OCI-LY1 (cell line): ENCODE measurements at regions not wholly inside any gene's neighbourhood (a gene's known extent, or its start where the extent isn't known, plus 50 kb on each side); places are given as distances from the start of the nearest gene placed in this dataset.

ENCODE experiments used
- H2AFZ ChIP-seq: fragments of 200-600 bp; sonication (generic), shearing (Covaris generic); 2 replicates; pipeline ENCODE4 v1.6.0; 2014; ENCODE audit warnings: antibody characterized with exemption, mild to moderate bottlenecking, low read length
- H3F3A ChIP-seq: fragments of 200-600 bp; sonication (generic), shearing (Covaris generic); 2 replicates; pipeline ENCODE4 v1.6.0; 2014; ENCODE audit warnings: mild to moderate bottlenecking, antibody characterized with exemption, low read length, moderate library complexity; ENCODE audit not compliant: insufficient read depth
- H3K27ac ChIP-seq: fragments of 200-600 bp; sonication (generic); 2 replicates; pipeline ENCODE4 v1.5.1; 2014; ENCODE audit warnings: low read length, mixed run types, mild to moderate bottlenecking, low read depth; ENCODE audit not compliant: poor library complexity, severe bottlenecking
- H3K27me3 ChIP-seq: fragments of 200-600 bp; sonication (generic); 2 replicates; pipeline ENCODE4 v1.6.0; 2014; ENCODE audit warnings: antibody characterized with exemption, mild to moderate bottlenecking, low read length, moderate library complexity; ENCODE audit not compliant: insufficient read depth
- H3K36me3 ChIP-seq: fragments of 200-600 bp; sonication (generic); 2 replicates; pipeline ENCODE4 v1.6.1; 2014; ENCODE audit warnings: mild to moderate bottlenecking, antibody characterized with exemption, low read length, moderate library complexity, mixed read lengths; ENCODE audit not compliant: insufficient read depth
- H3K4me1 ChIP-seq: fragments of 200-600 bp; sonication (generic); 2 replicates; pipeline ENCODE4 v1.5.1; 2014; ENCODE audit warnings: mild to moderate bottlenecking, low read length, moderate library complexity; ENCODE audit not compliant: insufficient read depth, severe bottlenecking
- H3K4me2 ChIP-seq: fragments of 200-600 bp; sonication (generic), shearing (Covaris generic); 2 replicates; pipeline ENCODE4 v1.6.1; 2014; ENCODE audit warnings: low read length
- H3K4me3 ChIP-seq: fragments of 200-600 bp; sonication (generic); 2 replicates; pipeline ENCODE4 v1.5.1; 2014; ENCODE audit warnings: low read length, low read depth, mild to moderate bottlenecking, mixed read lengths; ENCODE audit not compliant: poor library complexity, severe bottlenecking
- H3K79me2 ChIP-seq: fragments of 200-600 bp; shearing (Covaris generic); 2 replicates; pipeline ENCODE4 v1.6.1; 2016; ENCODE audit warnings: mixed run types, low read length, mixed read lengths; ENCODE audit not compliant: insufficient read depth
- H3K9ac ChIP-seq: fragments of 200-600 bp; sonication (generic), shearing (Covaris generic); 2 replicates; pipeline ENCODE4 v1.6.1; 2014; ENCODE audit warnings: mild to moderate bottlenecking, low read length, mixed read lengths
- H3K9me2 ChIP-seq: fragments of 200-600 bp; sonication (generic), shearing (Covaris generic); 2 replicates; pipeline ENCODE4 v1.6.1; 2014; ENCODE audit warnings: low read depth, mild to moderate bottlenecking, low read length, mixed read lengths
- H3K9me3 ChIP-seq: fragments of 200-600 bp; shearing (Covaris generic); 2 replicates; pipeline ENCODE4 v1.6.1; 2014; ENCODE audit warnings: low read length, mixed read lengths
- H4K20me1 ChIP-seq: fragments of 200-600 bp; sonication (generic), shearing (Covaris generic); 2 replicates; pipeline ENCODE4 v1.6.0; 2016; ENCODE audit warnings: mild to moderate bottlenecking, low read length; ENCODE audit not compliant: insufficient read depth
- CTCF ChIP-seq: fragments of 200-600 bp; sonication (generic), shearing (Covaris generic); IDR thresholded peaks from 2 replicates; pipeline ENCODE4 v1.5.1; 2017; ENCODE audit warnings: mild to moderate bottlenecking, antibody characterized with exemption, low read length, moderate library complexity, mixed read lengths
- EZH2 ChIP-seq: fragments of 200-600 bp; sonication (generic), shearing (Covaris generic); IDR thresholded peaks from 2 replicates; pipeline ENCODE4 v1.8.0; 2017; ENCODE audit warnings: borderline replicate concordance, mixed run types, mild to moderate bottlenecking, antibody characterized with exemption, low read length, moderate library complexity, mixed read lengths

- Histone ChIP-seq H3K27ac (no peak overlapping the region), H3K9me3 (no peaks in the 10 kb centered on the region), H3F3A (no peaks in the 10 kb centered on the region), H3K9me2 (no peaks in the 10 kb centered on the region), H3K4me3 (no peak overlapping the region), H3K4me1 (no peaks in the 10 kb centered on the region), H4K20me1 (no peaks in the 10 kb centered on the region), H3K9ac (no peak overlapping the region), H3K36me3 (no peaks in the 10 kb centered on the region), H3K27me3 (no peaks in the 10 kb centered on the region), H2AFZ (no peak overlapping the region), H3K4me2 (no peak overlapping the region), H3K79me2 (no peaks in the 10 kb centered on the region)
- no peak for TF ChIP-seq CTCF
- TF ChIP-seq EZH2 = no peak
Measured at GRCh38 chr2:11093467-11093866, 61.8 kb upstream of the SLC66A3 start.

GRCh38 chr2:11094021-11094810 is 61.1 kb upstream of the SLC66A3 start:
- Histone ChIP-seq H3K4me2 (no peak overlapping the region), H3K9me3 (no peaks in the 10 kb centered on the region), H3K36me3 (no peaks in the 10 kb centered on the region), H4K20me1 (no peaks in the 10 kb centered on the region), H3K4me1 (no peaks in the 10 kb centered on the region), H3K9ac (no peak overlapping the region), H3K79me2 (no peaks in the 10 kb centered on the region), H3K27me3 (no peaks in the 10 kb centered on the region), H2AFZ (no peak overlapping the region), H3K9me2 (no peaks in the 10 kb centered on the region), H3K27ac (no peak overlapping the region), H3K4me3 (no peak overlapping the region), H3F3A (no peaks in the 10 kb centered on the region)
- TF ChIP-seq EZH2 = no peak
- no peak for TF ChIP-seq CTCF

GRCh38 chr2:11096591-11096990 is 58.7 kb upstream of the SLC66A3 start:
- H3K27ac ChIP-seq = no peak overlapping the region
- no peaks in the 10 kb centered on the region for H3K4me1 ChIP-seq
- no peaks in the 10 kb centered on the region for H3K36me3 ChIP-seq
- no peaks in the 10 kb centered on the region for H3F3A ChIP-seq
- H3K9me3 ChIP-seq = no peaks in the 10 kb centered on the region
- H3K9ac ChIP-seq = no peak overlapping the region
- no peaks in the 10 kb centered on the region for H3K79me2 ChIP-seq
- no peak overlapping the region for H2AFZ ChIP-seq
- H3K4me2 ChIP-seq = no peak overlapping the region
- TF ChIP-seq EZH2 (no peak), CTCF (no peak)
- H4K20me1 ChIP-seq = no peaks in the 10 kb centered on the region
- H3K4me3 ChIP-seq = no peak overlapping the region
- H3K9me2 ChIP-seq = no peaks in the 10 kb centered on the region
- no peaks in the 10 kb centered on the region for H3K27me3 ChIP-seq
